IMR-90 (cell line): ENCODE measurements at regions not wholly inside any gene's neighbourhood (a gene's known extent, or its start where the extent isn't known, plus 50 kb on each side); places are given as distances from the start of the nearest gene placed in this dataset.
A peak's percentile ranks its signal among the peaks of the same experiment; 100 is the strongest.

Experiments
- ATAC-seq: fragments of 200-7000 bp; cut with Tn5 transposase; 2 replicates; pipeline ENCODE4 v1.9.1; 2020; ENCODE audit warnings: low read depth, mild to moderate bottlenecking, moderate library complexity
- BruUV-seq: library from RNA; stranded (reverse); fragments of 400-500 nt; replicated peaks from 2 replicates; lab custom pipeline; 2021; lab: Mats Ljungman, UMichigan
- CTCF ChIA-PET: fragments of 300-600 bp; formaldehyde crosslinking; extraction: SDS; loops from one replicate; lab custom pipeline; 2021; ENCODE audit warnings: antibody characterized with exemption; lab: Yijun Ruan, JAX
- POLR2A ChIA-PET: fragments of 300-600 bp; sonication (Branson Sonifier 250); formaldehyde crosslinking; loops from one replicate; lab custom pipeline; 2022; ENCODE audit warnings: antibody characterized with exemption; ENCODE audit not compliant: unreplicated experiment; lab: Charles Lee
- DNase-seq: peaks from one replicate; pipeline ENCODE4 v3.0.0; 2013
- H2AFZ ChIP-seq: replicated peaks from 2 replicates; pipeline ENCODE3; 2013; ENCODE audit warnings: low read length, mild to moderate bottlenecking; ENCODE audit not compliant: poor library complexity
- H2AK5ac ChIP-seq: 2 replicates; pipeline ENCODE4 v1.6.1; 2013; ENCODE audit warnings: low read depth, low read length, inconsistent platforms
- H2AK9ac ChIP-seq: replicated peaks from 2 replicates; pipeline ENCODE3; 2013; ENCODE audit warnings: mild to moderate bottlenecking, low read depth, low read length, moderate library complexity; ENCODE audit not compliant: poor library complexity
- H2BK120ac ChIP-seq: 2 replicates; pipeline ENCODE4 v1.6.1; 2013; ENCODE audit warnings: low read depth, low read length, inconsistent platforms
- H2BK15ac ChIP-seq: 3 replicates; pipeline ENCODE4 v1.6.1; 2013; ENCODE audit warnings: low read depth, low read length, inconsistent platforms
- H2BK20ac ChIP-seq: 2 replicates; pipeline ENCODE4 v1.6.1; 2013; ENCODE audit warnings: low read depth, mild to moderate bottlenecking, inconsistent platforms, low read length, moderate library complexity
- H2BK5ac ChIP-seq: 2 replicates; pipeline ENCODE4 v1.6.1; 2013; ENCODE audit warnings: mild to moderate bottlenecking, low read depth, low read length, inconsistent platforms; ENCODE audit not compliant: poor library complexity, severe bottlenecking
- H3K14ac ChIP-seq: replicated peaks from 2 replicates; pipeline ENCODE4 v1.6.1; 2013; ENCODE audit warnings: low read depth, low read length, inconsistent platforms
- H3K18ac ChIP-seq: 2 replicates; pipeline ENCODE4 v1.6.1; 2013; ENCODE audit warnings: low read depth, low read length, control low read depth
- H3K23ac ChIP-seq: 2 replicates; pipeline ENCODE4 v1.6.1; 2013; ENCODE audit warnings: low read depth, low read length, inconsistent platforms
- H3K27ac ChIP-seq: 2 replicates; pipeline ENCODE4 v1.5.1; 2013; ENCODE audit warnings: mild to moderate bottlenecking, control low read depth, low read length; ENCODE audit not compliant: insufficient read depth
- H3K27me3 ChIP-seq: 2 replicates; pipeline ENCODE4 v1.6.1; 2013; ENCODE audit warnings: low read length; ENCODE audit not compliant: control insufficient read depth, insufficient read depth
- H3K36me3 ChIP-seq: 2 replicates; pipeline ENCODE4 v1.6.1; 2013; ENCODE audit warnings: low read length, mixed read lengths; ENCODE audit not compliant: control insufficient read depth, insufficient read depth
- H3K4ac ChIP-seq: 2 replicates; pipeline ENCODE4 v1.6.1; 2013; ENCODE audit warnings: low read depth, low read length, inconsistent platforms
- H3K4me1 ChIP-seq: 2 replicates; pipeline ENCODE4 v1.6.1; 2013; ENCODE audit warnings: low read length, mixed read lengths; ENCODE audit not compliant: control insufficient read depth, insufficient read depth
- H3K4me2 ChIP-seq: 2 replicates; pipeline ENCODE4 v1.6.1; 2013; ENCODE audit warnings: low read depth, mild to moderate bottlenecking, control low read depth, low read length, moderate library complexity
- H3K4me3 ChIP-seq: 2 replicates; pipeline ENCODE4 v1.5.1; 2013; ENCODE audit warnings: low read depth, mild to moderate bottlenecking, control low read depth, low read length, moderate library complexity; ENCODE audit not compliant: insufficient read depth
- H3K56ac ChIP-seq: 2 replicates; pipeline ENCODE4 v1.6.1; 2013; ENCODE audit warnings: low read length, inconsistent platforms; ENCODE audit not compliant: insufficient read depth; ENCODE audit errors: extremely low read depth
- H3K79me1 ChIP-seq, 2 experiments: 2 replicates each; pipeline ENCODE4 v1.6.1; 2013; ENCODE audit warnings: low read length in 2 of 2, inconsistent platforms in 1 of 2, low read depth in 1 of 2
- H3K9ac ChIP-seq: 2 replicates; pipeline ENCODE4 v1.6.1; 2013; ENCODE audit warnings: low read depth, low read length, control low read depth
- H3K9me1 ChIP-seq: 2 replicates; pipeline ENCODE4 v1.6.1; 2013; ENCODE audit warnings: low read length, inconsistent platforms; ENCODE audit not compliant: insufficient read depth
- H3K9me3 ChIP-seq: 2 replicates; pipeline ENCODE4 v1.6.1; 2013; ENCODE audit warnings: low read length; ENCODE audit not compliant: control insufficient read depth, insufficient read depth
- H4K20me1 ChIP-seq: 2 replicates; pipeline ENCODE4 v1.6.1; 2013; ENCODE audit warnings: low read length, inconsistent platforms; ENCODE audit not compliant: insufficient read depth
- H4K5ac ChIP-seq: 2 replicates; pipeline ENCODE4 v1.6.1; 2013; ENCODE audit warnings: mild to moderate bottlenecking, low read depth, low read length, control low read depth
- H4K8ac ChIP-seq, 2 experiments: 2 replicates each; pipeline ENCODE4 v1.6.1; 2013; ENCODE audit warnings: low read depth in 2 of 2, low read length in 2 of 2, control low read depth in 1 of 2, inconsistent platforms in 1 of 2
- H4K91ac ChIP-seq: 2 replicates; pipeline ENCODE4 v1.6.1; 2013; ENCODE audit warnings: low read depth, low read length, inconsistent platforms; ENCODE audit not compliant: insufficient read depth
- RAD21 ChIP-seq: IDR thresholded peaks from 2 replicates; pipeline ENCODE4 v1.6.1; 2012; ENCODE audit warnings: low read length, improper control_type of control experiment
- WGBS, 2 experiments: methylation state at CpG; one replicate each; pipeline versions ENCODE4 v1.1.5 to v1.1.7; 2013; ENCODE audit warnings: missing lambda C conversion rate in 2 of 2; ENCODE audit not compliant: insufficient read length in 1 of 2; ENCODE audit errors: extremely low coverage in 2 of 2; 5-methylcytosine and 5-hydroxymethylcytosine counted together
- dilution Hi-C: fragments of 300-500 bp; cut with HindIII; formaldehyde crosslinking; loops from one replicate; pipeline ENCODE4 v1.14.3; 2018; ENCODE audit warnings: low sequenced_read_pairs; ENCODE audit not compliant: unreplicated experiment
- in situ Hi-C: fragments of 300-500 bp; cut with MboI; formaldehyde crosslinking; loops from 3 replicates; pipeline ENCODE4 v1.14.3; 2019; ENCODE audit warnings: low sequenced_read_pairs, inconsistent platforms, mixed read lengths
- intact Hi-C: fragments of 100-400 bp; cut with micrococcal nuclease; formaldehyde crosslinking; loops from 2 replicates; pipeline ENCODE4 v1.10.0; 2022
- TF ChIP-seq, protein P1 (sequence below): fragments of 150-350 bp; IDR thresholded peaks from 2 replicates; pipeline ENCODE4 v1.6.1; 2016; ENCODE audit warnings: low read depth, mild to moderate bottlenecking, low read length, moderate library complexity, borderline replicate concordance

- Histone ChIP-seq H2BK5ac (no peak overlapping the region), H4K91ac (no peak overlapping the region), H4K5ac (no peak overlapping the region), H4K20me1 (no peaks in the 10 kb centered on the region), H3K4ac (no peak overlapping the region), H3K79me1 (no peaks in the 10 kb centered on the region), H2AK9ac (no peak overlapping the region), H2BK15ac (no peak overlapping the region), H2AK5ac (no peak overlapping the region), H2AFZ (peak overlapping the region; percentile 23), H3K18ac (no peak overlapping the region), H3K9me1 (no peaks in the 10 kb centered on the region), H2BK120ac (no peak overlapping the region), H3K4me3 (no peak overlapping the region), H3K9ac (no peak overlapping the region), H3K4me1 (no peaks in the 10 kb centered on the region), H3K36me3 (no peaks in the 10 kb centered on the region), H2BK20ac (no peak overlapping the region), H3K27me3 (no peaks in the 10 kb centered on the region), H3K27ac (no peak overlapping the region), H3K56ac (no peak overlapping the region), H3K9me3 (no peaks in the 10 kb centered on the region), H3K23ac (no peak overlapping the region), H3K4me2 (no peak overlapping the region), H4K8ac (no peak overlapping the region), H3K14ac (no peak overlapping the region)
- intact Hi-C loops = no loop called here
- ChIA-PET CTCF (no interaction called here), POLR2A (no interaction called here)
- no peak for ATAC-seq
- dilution Hi-C loops = no loop called here
- 100% methylated on average over 1 of the region's 1 CpG; no CpG with 5 or more reads in 1 of the 2 experiments for WGBS, 2 experiments
- in situ Hi-C loops = no loop called here
- no peak for DNase-seq
- BruUV-seq = no TSS peak
- TF ChIP-seq, protein P1, sequence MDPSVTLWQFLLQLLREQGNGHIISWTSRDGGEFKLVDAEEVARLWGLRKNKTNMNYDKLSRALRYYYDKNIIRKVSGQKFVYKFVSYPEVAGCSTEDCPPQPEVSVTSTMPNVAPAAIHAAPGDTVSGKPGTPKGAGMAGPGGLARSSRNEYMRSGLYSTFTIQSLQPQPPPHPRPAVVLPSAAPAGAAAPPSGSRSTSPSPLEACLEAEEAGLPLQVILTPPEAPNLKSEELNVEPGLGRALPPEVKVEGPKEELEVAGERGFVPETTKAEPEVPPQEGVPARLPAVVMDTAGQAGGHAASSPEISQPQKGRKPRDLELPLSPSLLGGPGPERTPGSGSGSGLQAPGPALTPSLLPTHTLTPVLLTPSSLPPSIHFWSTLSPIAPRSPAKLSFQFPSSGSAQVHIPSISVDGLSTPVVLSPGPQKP = no peak
- TF ChIP-seq RAD21 = no peak
These were observed 327.8 kb upstream of the HAND2 start for GRCh38 chr4:173857828-173858227.
